Spleen (tissue), 7 donors: ENCODE measurements at regions not wholly inside any gene's neighbourhood (a gene's known extent, or its start where the extent isn't known, plus 50 kb on each side); places are given as distances from the start of the nearest gene placed in this dataset.

Experiments used
- POLR2AphosphoS5 ChIP-seq, 3 donors: sonication (generic); formaldehyde crosslinking; IDR thresholded peaks; one replicate each; pipeline ENCODE4 v1.5.1; 2017; ENCODE audit warnings: antibody characterized with exemption in 3 of 3
- TF ChIP-seq, protein P1 (sequence below), 11 experiments: fragments of 200-600 bp in 7 of 11; fragments of 450-650 bp in 4 of 11; sonication (generic) in 4 of 11; IDR thresholded peaks in 8 of 11; conservative IDR thresholded peaks in 3 of 11; 1 replicate in 7 of 11; 2 replicates in 4 of 11; pipeline versions ENCODE4 v1.4.0 to v1.8.0; 2016 to 2021; ENCODE audit warnings: antibody characterized with exemption in 11 of 11, inconsistent platforms in 4 of 11, mild to moderate bottlenecking in 1 of 11
- donor health status: DM: no; HTN: no; CAD: no; lungs with moderate emphysema.
- donor health status: DM: no; HTN: no; CAD: no.
- donor health status: DM: no; HTN: no; CAD: no.

DNA sequence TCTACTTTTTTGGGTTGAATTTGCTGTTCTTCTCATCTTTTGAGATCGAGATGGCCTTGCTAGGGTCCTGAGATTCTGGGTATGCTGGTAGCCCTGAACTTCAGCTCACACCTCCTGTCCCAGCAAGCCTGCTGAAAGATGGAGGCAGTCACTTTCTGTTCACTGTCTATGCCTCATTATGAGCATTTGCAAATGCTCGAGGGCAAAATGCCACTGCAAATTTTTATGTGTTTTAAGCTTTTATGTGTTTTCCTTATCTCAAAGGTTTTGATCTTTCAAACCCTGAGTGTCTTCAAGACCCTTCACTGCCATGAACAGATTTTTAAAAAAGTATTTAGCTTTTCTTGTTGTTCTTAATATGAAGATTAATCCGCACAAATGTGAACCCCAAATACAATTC lies 766.7 kb upstream of the HS6ST1 start:
- TF ChIP-seq POLR2AphosphoS5 (IDR thresholded peaks at IDR 0.05), result no peak
- TF ChIP-seq, protein P1, sequence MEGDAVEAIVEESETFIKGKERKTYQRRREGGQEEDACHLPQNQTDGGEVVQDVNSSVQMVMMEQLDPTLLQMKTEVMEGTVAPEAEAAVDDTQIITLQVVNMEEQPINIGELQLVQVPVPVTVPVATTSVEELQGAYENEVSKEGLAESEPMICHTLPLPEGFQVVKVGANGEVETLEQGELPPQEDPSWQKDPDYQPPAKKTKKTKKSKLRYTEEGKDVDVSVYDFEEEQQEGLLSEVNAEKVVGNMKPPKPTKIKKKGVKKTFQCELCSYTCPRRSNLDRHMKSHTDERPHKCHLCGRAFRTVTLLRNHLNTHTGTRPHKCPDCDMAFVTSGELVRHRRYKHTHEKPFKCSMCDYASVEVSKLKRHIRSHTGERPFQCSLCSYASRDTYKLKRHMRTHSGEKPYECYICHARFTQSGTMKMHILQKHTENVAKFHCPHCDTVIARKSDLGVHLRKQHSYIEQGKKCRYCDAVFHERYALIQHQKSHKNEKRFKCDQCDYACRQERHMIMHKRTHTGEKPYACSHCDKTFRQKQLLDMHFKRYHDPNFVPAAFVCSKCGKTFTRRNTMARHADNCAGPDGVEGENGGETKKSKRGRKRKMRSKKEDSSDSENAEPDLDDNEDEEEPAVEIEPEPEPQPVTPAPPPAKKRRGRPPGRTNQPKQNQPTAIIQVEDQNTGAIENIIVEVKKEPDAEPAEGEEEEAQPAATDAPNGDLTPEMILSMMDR (IDR thresholded peaks at IDR 0.05 in 8 of 11, conservative IDR thresholded peaks at IDR 0.05 in 3 of 11), result no peak
